ENCODE measurements at regions not wholly inside any gene's neighbourhood (a gene's known extent, or its start where the extent isn't known, plus 50 kb on each side); places are given as distances from the start of the nearest gene placed in this dataset.

DNA sequence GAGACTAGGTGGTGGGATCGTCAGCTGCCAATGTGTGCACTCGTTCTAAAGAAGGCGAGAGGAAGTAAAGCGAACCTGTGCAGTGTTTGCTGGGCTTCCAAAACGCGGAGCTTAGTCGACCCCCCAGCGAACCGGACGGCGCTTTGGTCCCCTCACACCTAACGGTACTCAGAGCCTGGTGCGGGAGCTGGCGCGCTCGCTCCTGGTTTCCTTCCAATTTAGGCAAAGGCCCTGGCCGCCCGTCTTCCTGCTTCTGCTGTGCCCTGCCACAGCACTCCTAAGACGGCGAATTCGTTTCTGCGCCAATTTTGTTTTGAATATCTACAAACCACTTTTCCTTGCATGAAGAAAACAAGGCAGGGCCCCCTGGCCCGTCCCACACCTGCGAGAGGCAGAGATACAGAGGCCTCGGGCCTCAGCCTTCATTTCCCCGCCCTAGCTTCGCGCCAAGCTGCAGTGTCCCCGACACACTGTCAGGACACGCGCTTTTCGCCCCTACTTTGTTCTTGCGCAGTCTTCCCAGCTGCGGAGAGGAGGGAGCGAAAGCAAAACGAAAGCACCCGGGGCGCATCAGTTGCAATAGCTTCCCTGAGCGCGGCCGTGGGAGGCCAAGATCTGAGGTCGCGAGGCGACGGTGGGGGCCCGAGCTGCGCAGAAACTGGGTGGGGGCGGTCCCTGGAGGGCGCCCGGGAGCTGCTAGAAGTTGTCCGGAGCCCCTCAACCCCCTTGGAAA lies 111.9 kb downstream of the KCNRG start:
- Histone ChIP-seq H3K27ac (peak overlapping the region; percentile 98), H3K9me3 (no peaks in the 10 kb centered on the region), H3K27me3 (peaks cover 38% of the 10 kb centered on the region), H3K4me1 (peaks cover 29% of the 10 kb centered on the region), H3K4me3 (peak overlapping the region; percentile 67), H3K9ac (ENCODE audit: low read depth in 2 of 2, low read length in 2 of 2) (peak overlapping the region in 1 of 2 donors; percentile 97), H3K36me3 (no peaks in the 10 kb centered on the region)
- peak; percentile 52 for DNase-seq
- TF ChIP-seq, protein P1, sequence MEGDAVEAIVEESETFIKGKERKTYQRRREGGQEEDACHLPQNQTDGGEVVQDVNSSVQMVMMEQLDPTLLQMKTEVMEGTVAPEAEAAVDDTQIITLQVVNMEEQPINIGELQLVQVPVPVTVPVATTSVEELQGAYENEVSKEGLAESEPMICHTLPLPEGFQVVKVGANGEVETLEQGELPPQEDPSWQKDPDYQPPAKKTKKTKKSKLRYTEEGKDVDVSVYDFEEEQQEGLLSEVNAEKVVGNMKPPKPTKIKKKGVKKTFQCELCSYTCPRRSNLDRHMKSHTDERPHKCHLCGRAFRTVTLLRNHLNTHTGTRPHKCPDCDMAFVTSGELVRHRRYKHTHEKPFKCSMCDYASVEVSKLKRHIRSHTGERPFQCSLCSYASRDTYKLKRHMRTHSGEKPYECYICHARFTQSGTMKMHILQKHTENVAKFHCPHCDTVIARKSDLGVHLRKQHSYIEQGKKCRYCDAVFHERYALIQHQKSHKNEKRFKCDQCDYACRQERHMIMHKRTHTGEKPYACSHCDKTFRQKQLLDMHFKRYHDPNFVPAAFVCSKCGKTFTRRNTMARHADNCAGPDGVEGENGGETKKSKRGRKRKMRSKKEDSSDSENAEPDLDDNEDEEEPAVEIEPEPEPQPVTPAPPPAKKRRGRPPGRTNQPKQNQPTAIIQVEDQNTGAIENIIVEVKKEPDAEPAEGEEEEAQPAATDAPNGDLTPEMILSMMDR (IDR thresholded peaks at IDR 0.05) = no peak
- intact Hi-C loops (cut with DNase I) = no loop called here

DNA sequence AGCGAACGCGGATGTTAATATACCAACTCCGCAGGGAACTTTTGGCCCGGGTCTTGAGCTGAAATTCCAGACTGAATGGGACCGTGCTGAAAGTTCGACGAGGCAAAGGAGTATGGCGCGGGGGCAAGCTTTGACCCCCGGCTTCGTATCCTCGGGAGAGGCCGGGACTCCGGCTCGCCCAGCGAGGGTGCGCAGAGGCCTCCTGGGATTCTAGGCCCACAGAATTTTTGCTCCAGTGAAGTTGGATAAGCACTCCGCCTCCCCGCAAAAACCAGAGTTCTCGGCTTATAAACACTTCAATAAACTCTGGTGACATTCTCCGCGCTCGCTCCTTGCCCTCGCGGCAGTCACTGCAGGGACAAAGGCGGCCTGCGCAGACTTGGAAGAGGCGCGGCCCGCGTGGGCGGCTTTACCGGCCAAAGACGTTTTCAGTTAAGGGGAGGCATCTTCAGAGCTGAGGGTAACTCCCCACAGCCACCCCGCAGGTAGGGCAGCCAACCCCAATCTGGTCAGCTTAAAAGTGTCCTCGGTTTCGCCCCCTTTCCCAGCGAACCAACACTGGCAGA lies 112.6 kb downstream of the KCNRG start:
- TF ChIP-seq, protein P1 (IDR thresholded peaks at IDR 0.05) = no peak
- Histone ChIP-seq H3K9me3 (no peaks in the 10 kb centered on the region), H3K36me3 (no peaks in the 10 kb centered on the region), H3K4me1 (peaks cover 29% of the 10 kb centered on the region), H3K27me3 (peaks cover 44% of the 10 kb centered on the region), H3K9ac (ENCODE audit: low read depth in 2 of 2, low read length in 2 of 2) (no peak overlapping the region), H3K4me3 (peak overlapping the region; percentile 67), H3K27ac (no peak overlapping the region)
- intact Hi-C loops (cut with DNase I) = no loop called here
- peak; percentile 25 for DNase-seq

DNA sequence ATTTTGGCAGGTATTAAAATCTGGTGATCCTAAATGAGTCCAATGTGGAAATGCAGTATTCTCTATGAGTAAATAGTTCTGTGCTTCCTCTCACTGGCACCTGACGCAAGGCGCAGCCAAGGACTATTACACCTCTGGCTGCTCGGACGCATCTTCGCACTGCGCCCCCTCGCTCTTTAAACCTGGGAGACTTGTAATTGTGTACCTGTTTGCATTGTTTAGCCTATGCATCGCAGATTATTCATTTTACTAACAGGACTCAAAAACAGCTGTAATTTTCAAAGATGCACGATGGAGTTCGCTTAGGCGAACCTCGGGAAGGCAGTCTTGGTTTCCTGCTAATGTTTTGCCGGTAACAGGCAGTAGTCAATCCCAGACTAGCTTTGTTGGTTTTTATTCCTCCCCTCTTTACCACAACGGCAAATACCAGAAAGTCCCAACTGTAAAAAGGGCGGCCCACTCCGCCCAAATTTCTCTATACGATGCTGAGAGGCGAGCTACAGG lies 113.2 kb downstream of the KCNRG start:
- H3K9me3 ChIP-seq = no peaks in the 10 kb centered on the region
- no peak overlapping the region for H3K27ac ChIP-seq
- no peak overlapping the region for H3K4me3 ChIP-seq
- no peak overlapping the region for H3K9ac ChIP-seq (ENCODE audit: low read depth in 2 of 2, low read length in 2 of 2)
- peaks cover 51% of the 10 kb centered on the region for H3K27me3 ChIP-seq
- TF ChIP-seq, protein P1 (IDR thresholded peaks at IDR 0.05) = no peak
- no peaks in the 10 kb centered on the region for H3K36me3 ChIP-seq
- peaks cover 29% of the 10 kb centered on the region for H3K4me1 ChIP-seq
- no peak for DNase-seq
- intact Hi-C loops (cut with DNase I) = no loop called here

DNA sequence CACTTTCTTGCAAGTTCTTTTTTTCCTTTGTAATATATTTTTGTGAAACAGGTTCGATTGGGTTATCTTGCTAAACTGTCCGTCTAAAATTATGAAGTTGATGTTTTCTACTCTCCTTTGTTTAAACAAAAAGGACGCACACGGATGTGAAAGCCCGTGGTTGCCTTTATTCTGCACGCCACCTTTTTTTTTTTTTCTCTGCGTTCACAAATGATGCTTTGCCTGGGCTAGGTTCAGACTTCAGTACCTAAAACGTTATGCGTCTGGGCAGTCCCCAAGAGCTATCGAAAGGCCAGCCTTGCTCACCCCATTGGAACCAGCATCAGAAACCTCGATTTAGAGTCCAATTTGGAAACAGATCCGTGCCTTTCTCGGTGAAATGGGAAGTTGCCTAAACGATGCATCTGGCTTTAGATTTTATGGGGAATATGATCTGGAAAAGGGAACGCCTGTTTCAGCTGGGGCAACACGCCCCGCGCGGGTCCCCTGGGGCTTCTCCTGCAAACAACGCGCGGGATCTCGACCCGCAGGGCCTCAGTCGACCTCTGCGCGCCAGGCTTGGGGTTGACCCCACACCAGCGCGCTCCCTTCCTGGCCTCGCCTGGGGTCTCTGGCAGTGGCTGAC lies 113.9 kb downstream of the KCNRG start:
- peak overlapping the region in 1 of 2 donors; percentile 61 for H3K9ac ChIP-seq (ENCODE audit: low read depth in 2 of 2, low read length in 2 of 2)
- DNase-seq = no peak

DNA sequence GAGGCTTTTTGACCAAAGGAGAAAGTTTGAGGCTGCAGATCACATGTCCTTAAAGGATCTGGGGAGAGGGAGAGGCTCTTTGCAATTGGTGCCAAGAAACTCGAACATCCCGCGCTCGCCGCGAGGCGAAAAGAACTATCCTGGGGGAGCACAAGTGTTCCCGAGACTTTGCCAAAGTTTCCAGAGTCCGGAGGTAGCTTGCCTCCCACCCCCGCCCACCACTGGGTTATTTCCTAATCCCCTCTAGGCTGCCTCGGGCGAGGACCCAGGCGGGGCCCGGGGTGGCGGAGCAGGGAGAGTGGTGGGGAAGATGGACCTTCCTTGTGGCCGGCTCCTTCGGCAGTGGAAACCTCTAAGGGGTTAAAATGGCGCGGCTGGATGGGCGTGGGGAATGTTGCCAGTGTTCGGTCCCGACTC lies 114.5 kb downstream of the KCNRG start:
- Histone ChIP-seq H3K9me3 (no peaks in the 10 kb centered on the region), H3K9ac (ENCODE audit: low read depth in 2 of 2, low read length in 2 of 2) (peak overlapping the region; percentile 61 to 64), H3K4me1 (peaks cover 29% of the 10 kb centered on the region), H3K27ac (no peak overlapping the region), H3K36me3 (no peaks in the 10 kb centered on the region), H3K27me3 (peaks cover 52% of the 10 kb centered on the region), H3K4me3 (peak overlapping the region; percentile 35)
- TF ChIP-seq, protein P1 (IDR thresholded peaks at IDR 0.05) = no peak
- peak; percentile 27 for DNase-seq
- intact Hi-C loops (cut with DNase I) = no loop called here

More for the DNA sequence above, 113.9 kb downstream of the KCNRG start:
- Histone ChIP-seq H3K4me1 (peaks cover 29% of the 10 kb centered on the region), H3K36me3 (no peaks in the 10 kb centered on the region), H3K4me3 (peak overlapping the region; percentile 35), H3K27me3 (peaks cover 52% of the 10 kb centered on the region), H3K27ac (no peak overlapping the region), H3K9me3 (no peaks in the 10 kb centered on the region)
- intact Hi-C loops (cut with DNase I) = no loop called here
- TF ChIP-seq, protein P1 (IDR thresholded peaks at IDR 0.05) = no peak

All from colonic mucosa (tissue), 4 donors.